Thymus (tissue), 11 donors: ENCODE measurements at regions not wholly inside any gene's neighbourhood (a gene's known extent, or its start where the extent isn't known, plus 50 kb on each side); places are given as distances from the start of the nearest gene placed in this dataset.

Experiments used
- DNase-seq, 9 donors: peaks; one replicate each; pipeline ENCODE4 v3.0.0-alpha.2; 2013; ENCODE audit warnings: low spot score in 9 of 9, low read depth in 6 of 9, missing footprints in 1 of 9
- H3K27ac ChIP-seq, 2 donors: one replicate each; pipeline ENCODE4 v1.5.1; 2013; ENCODE audit warnings: control low read depth in 1 of 2, low read depth in 1 of 2, low read length in 1 of 2, mild to moderate bottlenecking in 1 of 2, moderate library complexity in 1 of 2
- H3K27me3 ChIP-seq, 2 donors: one replicate each; pipeline ENCODE4 v1.5.1; 2013; ENCODE audit warnings: low read length in 1 of 2; ENCODE audit not compliant: control insufficient read depth in 2 of 2, insufficient read depth in 1 of 2
- H3K36me3 ChIP-seq, 2 donors: one replicate each; pipeline ENCODE4 v1.5.1; 2013; ENCODE audit warnings: low read length in 1 of 2, mild to moderate bottlenecking in 1 of 2, moderate library complexity in 1 of 2; ENCODE audit not compliant: control insufficient read depth in 2 of 2, insufficient read depth in 2 of 2
- H3K4me1 ChIP-seq, 2 donors: one replicate each; pipeline ENCODE4 v1.5.1; 2013; ENCODE audit warnings: low read length in 2 of 2; ENCODE audit not compliant: control insufficient read depth in 2 of 2, insufficient read depth in 2 of 2
- H3K4me3 ChIP-seq, 2 donors: one replicate each; pipeline ENCODE4 v1.5.1; 2013; ENCODE audit warnings: low read length in 2 of 2, control low read depth in 1 of 2, mild to moderate bottlenecking in 1 of 2
- H3K9me3 ChIP-seq, 2 donors: one replicate each; pipeline ENCODE4 v1.5.1; 2013; ENCODE audit warnings: low read length in 1 of 2, mild to moderate bottlenecking in 1 of 2; ENCODE audit not compliant: control insufficient read depth in 2 of 2, insufficient read depth in 1 of 2
- WGBS: extraction: QIAGEN DNeasy Blood & Tissue Kit; methylation state at CpG from one replicate; pipeline ENCODE4 v1.1.7; 2013; 5-methylcytosine and 5-hydroxymethylcytosine counted together
- donor health status: healthy.

- no peaks in the 10 kb centered on the region for H3K36me3 ChIP-seq
- H3K27me3 ChIP-seq, result no peaks in the 10 kb centered on the region
- H3K9me3 ChIP-seq, result no peaks in the 10 kb centered on the region
- no peak overlapping the region for H3K27ac ChIP-seq
- DNase-seq, result no peak
- WGBS, result 88% methylated on average over 5 of the region's 5 CpGs
- H3K4me3 ChIP-seq, result no peak overlapping the region
- no peaks in the 10 kb centered on the region for H3K4me1 ChIP-seq
Observed at GRCh38 chr21:19810779-19811178, 1187.4 kb upstream of the NCAM2 start.

DNA sequence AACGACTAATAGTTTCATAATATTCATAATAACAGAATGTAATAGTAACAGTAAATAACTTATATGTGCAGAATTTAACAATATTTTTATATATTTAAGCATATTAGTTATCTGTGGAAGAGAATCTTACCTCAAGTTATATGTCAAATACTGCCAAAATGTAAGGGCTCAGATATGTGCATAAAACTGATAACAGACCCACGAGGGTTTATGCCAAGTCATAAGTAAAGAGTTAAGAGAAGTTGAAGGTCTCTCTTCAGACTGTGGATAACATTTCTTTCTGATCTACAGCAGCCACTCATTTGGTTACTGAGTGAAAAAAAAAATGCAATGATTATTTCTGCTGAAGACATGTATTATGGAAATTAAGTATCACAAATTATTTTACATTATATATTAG, 1167.8 kb upstream of the NCAM2 start:
- no peak overlapping the region for H3K4me3 ChIP-seq
- H3K36me3 ChIP-seq, result no peaks in the 10 kb centered on the region
- H3K27me3 ChIP-seq, result no peaks in the 10 kb centered on the region
- no peak overlapping the region for H3K27ac ChIP-seq
- no peaks in the 10 kb centered on the region for H3K4me1 ChIP-seq
- no peak for DNase-seq
- H3K9me3 ChIP-seq, result no peaks in the 10 kb centered on the region
- WGBS, result 79% methylated on average over 2 of the region's 2 CpGs

- Histone ChIP-seq H3K4me3 (no peak overlapping the region), H3K9me3 (no peaks in the 10 kb centered on the region), H3K27me3 (no peaks in the 10 kb centered on the region), H3K36me3 (no peaks in the 10 kb centered on the region), H3K27ac (no peak overlapping the region), H3K4me1 (no peaks in the 10 kb centered on the region)
- 86% methylated on average over 2 of the region's 2 CpGs for WGBS
- DNase-seq, result no peak
Observed at GRCh38 chr21:19832551-19832950, 1165.7 kb upstream of the NCAM2 start.

DNA sequence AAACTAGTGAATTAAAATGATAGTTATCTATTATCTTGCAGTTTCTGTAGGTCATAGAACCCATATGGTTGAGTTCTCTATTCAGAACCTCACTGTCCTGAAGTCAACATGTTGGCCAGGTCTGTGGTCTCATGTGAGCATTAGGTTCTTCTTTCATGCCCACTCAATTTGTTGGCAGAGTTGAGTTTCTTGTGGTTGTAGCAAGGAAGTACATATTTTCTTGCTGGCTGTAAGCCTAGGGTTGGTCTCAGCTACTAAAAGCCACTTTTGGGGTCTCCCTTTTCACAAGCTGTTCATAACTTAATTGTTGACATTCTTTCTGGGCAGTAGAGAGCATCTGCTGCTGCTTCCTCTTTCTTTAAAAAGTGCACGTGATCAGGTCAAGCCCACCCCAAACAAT, 1165.1 kb upstream of the NCAM2 start:
- H3K27me3 ChIP-seq, result no peaks in the 10 kb centered on the region
- H3K4me1 ChIP-seq, result no peaks in the 10 kb centered on the region
- no peak overlapping the region for H3K4me3 ChIP-seq
- no peaks in the 10 kb centered on the region for H3K9me3 ChIP-seq
- 10% methylated on average over 1 of the region's 1 CpG for WGBS
- no peaks in the 10 kb centered on the region for H3K36me3 ChIP-seq
- no peak for DNase-seq
- H3K27ac ChIP-seq, result no peak overlapping the region

DNA sequence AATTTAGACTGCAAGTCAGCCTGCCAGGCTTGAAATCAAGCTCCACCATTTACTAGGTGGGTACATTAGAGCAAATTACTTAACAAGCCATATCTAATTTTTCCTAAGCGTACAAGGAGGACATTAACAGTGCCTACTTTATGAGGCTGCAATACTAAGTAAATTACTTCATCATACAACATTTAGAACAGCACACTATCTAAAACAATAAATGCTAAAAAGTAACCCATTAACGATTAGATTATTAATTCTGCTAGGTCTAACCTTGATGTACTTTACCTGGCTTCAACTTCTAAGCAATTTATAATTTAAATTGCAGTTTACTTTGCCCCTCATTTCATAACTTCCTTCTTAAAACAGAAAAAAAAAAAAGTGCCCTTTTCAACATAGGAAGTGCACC, 1155.6 kb upstream of the NCAM2 start:
- WGBS, result 96% methylated on average over 2 of the region's 2 CpGs
- Histone ChIP-seq H3K27me3 (no peaks in the 10 kb centered on the region), H3K36me3 (no peaks in the 10 kb centered on the region), H3K27ac (no peak overlapping the region), H3K4me3 (no peak overlapping the region), H3K9me3 (no peaks in the 10 kb centered on the region), H3K4me1 (no peaks in the 10 kb centered on the region)
- DNase-seq, result no peak

GRCh38 chr21:19844334-19844733, 1153.9 kb upstream of the NCAM2 start:
- H3K4me1 ChIP-seq, result no peaks in the 10 kb centered on the region
- no peak overlapping the region for H3K27ac ChIP-seq
- no peaks in the 10 kb centered on the region for H3K36me3 ChIP-seq
- no peaks in the 10 kb centered on the region for H3K9me3 ChIP-seq
- WGBS, result 97% methylated on average over 2 of the region's 2 CpGs
- no peak for DNase-seq
- no peak overlapping the region for H3K4me3 ChIP-seq
- H3K27me3 ChIP-seq, result no peaks in the 10 kb centered on the region

DNA sequence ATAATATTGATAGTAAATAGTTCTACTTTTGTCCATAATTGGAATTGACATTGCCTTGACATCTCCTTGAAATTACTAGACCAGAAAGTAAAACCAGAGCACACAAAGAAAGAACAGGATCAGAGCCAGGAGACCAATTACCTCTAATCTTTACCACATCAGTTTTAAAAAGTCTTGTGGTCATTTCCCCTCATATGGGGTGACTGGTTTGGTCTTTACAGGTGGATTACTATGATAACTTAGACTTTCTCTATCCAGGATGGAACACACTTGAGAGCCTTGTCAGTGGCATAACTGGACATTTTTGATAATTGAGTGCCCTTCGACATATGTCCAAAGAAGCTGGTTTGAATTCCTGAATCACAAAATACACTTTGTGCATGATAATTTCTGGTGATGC, 1148.1 kb upstream of the NCAM2 start:
- Histone ChIP-seq H3K27me3 (no peaks in the 10 kb centered on the region), H3K4me3 (no peak overlapping the region), H3K36me3 (no peaks in the 10 kb centered on the region), H3K9me3 (peaks cover 6 to 9% of the 10 kb centered on the region in 2 donors), H3K4me1 (no peaks in the 10 kb centered on the region), H3K27ac (no peak overlapping the region)
- 88% methylated on average over 1 of the region's 1 CpG for WGBS
- DNase-seq, result no peak

GRCh38 chr21:19853061-19853460, 1145.1 kb upstream of the NCAM2 start:
- DNase-seq, result no peak

DNA sequence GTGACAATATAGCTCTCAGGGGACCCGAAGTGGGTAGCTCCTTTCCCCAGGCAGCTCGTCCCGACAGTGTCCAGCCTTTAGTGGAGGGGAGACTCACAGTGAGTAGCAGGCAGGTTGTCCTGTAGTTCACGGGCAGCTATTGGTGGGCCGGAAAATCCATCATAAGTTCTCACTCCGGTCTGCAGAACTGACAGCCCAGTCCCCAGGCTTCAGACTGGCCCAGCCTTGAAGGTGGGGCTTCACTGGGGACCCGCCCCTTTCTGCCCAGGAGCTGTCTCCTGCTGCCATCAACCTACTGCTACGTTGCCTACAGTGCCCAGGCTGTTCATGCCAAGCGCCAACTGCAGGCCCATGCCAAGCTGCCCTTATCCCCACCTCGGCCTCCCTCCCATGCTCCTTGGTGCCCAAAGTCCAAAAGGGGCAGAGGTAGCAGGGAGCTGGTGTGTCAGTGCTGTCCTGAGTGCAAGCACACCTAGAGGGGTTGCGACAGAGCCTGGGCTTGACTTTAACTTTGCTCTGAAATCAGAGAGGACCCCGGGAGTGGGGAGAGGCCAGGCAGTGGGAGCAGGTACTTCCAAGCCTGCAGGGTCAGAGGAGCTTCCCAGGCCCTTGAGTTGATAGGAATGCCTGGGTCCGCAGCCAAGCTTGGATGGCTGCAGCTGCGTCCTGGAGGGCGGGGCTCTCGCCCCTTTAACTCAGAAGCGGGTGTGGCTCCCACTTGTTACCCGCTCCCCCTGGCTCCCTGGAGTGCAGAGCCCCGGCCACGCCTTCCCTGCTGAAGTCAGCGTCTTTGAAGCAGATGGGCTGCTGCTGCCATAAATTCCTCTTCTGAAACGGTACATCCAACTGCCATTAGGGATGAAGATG, 1144.3 kb upstream of the NCAM2 start:
- H3K27ac ChIP-seq, result no peak overlapping the region
- no peak overlapping the region for H3K4me3 ChIP-seq
- no peaks in the 10 kb centered on the region for H3K36me3 ChIP-seq
- H3K4me1 ChIP-seq, result no peaks in the 10 kb centered on the region
- no peaks in the 10 kb centered on the region for H3K27me3 ChIP-seq
- peaks cover 9 to 10% of the 10 kb centered on the region in 2 donors for H3K9me3 ChIP-seq
- 93% methylated on average over 22 of the region's 22 CpGs for WGBS
- no peak for DNase-seq

More at GRCh38 chr21:19853061-19853460, 1145.1 kb upstream of the NCAM2 start:
- Histone ChIP-seq H3K4me3 (no peak overlapping the region), H3K27me3 (no peaks in the 10 kb centered on the region), H3K36me3 (no peaks in the 10 kb centered on the region), H3K4me1 (no peaks in the 10 kb centered on the region), H3K27ac (no peak overlapping the region), H3K9me3 (peaks cover 9 to 10% of the 10 kb centered on the region in 2 donors)
- 94% methylated on average over 10 of the region's 10 CpGs for WGBS
